Brain microvascular endothelial cell (primary cell): ENCODE measurements at regions not wholly inside any gene's neighbourhood (a gene's known extent, or its start where the extent isn't known, plus 50 kb on each side); places are given as distances from the start of the nearest gene placed in this dataset.
A peak's percentile ranks its signal among the peaks of the same experiment; 100 is the strongest.

Source experiments
- DNase-seq: peaks from one replicate; pipeline ENCODE4 v3.0.0-alpha.2; 2020
- H3K27ac ChIP-seq: fragments of 250-450 bp; sonication (Bioruptor Pico); 2 replicates; pipeline ENCODE4 v1.5.1; 2020; ENCODE audit warnings: mild to moderate bottlenecking, moderate library complexity
- H3K27me3 ChIP-seq: fragments of 250-450 bp; sonication (Bioruptor Pico); replicated peaks from 2 replicates; pipeline ENCODE4 v1.5.1; 2020; ENCODE audit warnings: mild to moderate bottlenecking
- H3K36me3 ChIP-seq: fragments of 250-450 bp; sonication (Bioruptor Pico); replicated peaks from 2 replicates; pipeline ENCODE4 v1.5.1; 2020; ENCODE audit warnings: mild to moderate bottlenecking
- H3K4me3 ChIP-seq: 2 replicates; pipeline ENCODE4 v1.5.1; 2011; ENCODE audit warnings: low read depth, mild to moderate bottlenecking, control low read depth, low read length, moderate library complexity
- CTCF ChIP-seq: IDR thresholded peaks from 2 replicates; pipeline ENCODE4 v1.5.1; 2011; ENCODE audit warnings: low read depth, mild to moderate bottlenecking, moderate library complexity, low read length, control low read depth, inconsistent platforms; ENCODE audit errors: missing control alignments
- in situ Hi-C: cut with HindIII; loops from 2 replicates; pipeline ENCODE4 v1.10.0; 2017; ENCODE audit warnings: low sequenced_read_pairs, low pct_ligation_motif_present

GRCh38 chr17:62870552-62870971, 62.4 kb upstream of the MARCHF10 start:
- no peak overlapping the region for H3K27ac ChIP-seq
- no peaks in the 10 kb centered on the region for H3K36me3 ChIP-seq
- in situ Hi-C loops = no loop called here
- no peak overlapping the region for H3K4me3 ChIP-seq
- DNase-seq = no peak
- no peaks in the 10 kb centered on the region for H3K27me3 ChIP-seq
- TF ChIP-seq CTCF = no peak

- peak overlapping the region; percentile 10 for H3K27ac ChIP-seq
- peak; percentile 96 for DNase-seq
These were observed 62.0 kb upstream of the MARCHF10 start for GRCh38 chr17:62870030-62870541.

GRCh38 chr17:62868723-62869122, 60.6 kb upstream of the MARCHF10 start:
- in situ Hi-C loops = no loop called here
- TF ChIP-seq CTCF = no peak
- Histone ChIP-seq H3K27me3 (no peaks in the 10 kb centered on the region), H3K36me3 (no peaks in the 10 kb centered on the region), H3K4me3 (no peak overlapping the region), H3K27ac (no peak overlapping the region)
- DNase-seq = no peak

More at GRCh38 chr17:62870030-62870541, 62.0 kb upstream of the MARCHF10 start:
- TF ChIP-seq CTCF = no peak
- no peaks in the 10 kb centered on the region for H3K36me3 ChIP-seq
- in situ Hi-C loops = no loop called here
- H3K27me3 ChIP-seq = no peaks in the 10 kb centered on the region
- no peak overlapping the region for H3K4me3 ChIP-seq

- in situ Hi-C loops = no loop called here
- Histone ChIP-seq H3K27me3 (no peaks in the 10 kb centered on the region), H3K4me3 (no peak overlapping the region), H3K27ac (no peak overlapping the region), H3K36me3 (no peaks in the 10 kb centered on the region)
- no peak for DNase-seq
- no peak for TF ChIP-seq CTCF
These were observed 59.9 kb upstream of the MARCHF10 start for GRCh38 chr17:62868008-62868407.

- Histone ChIP-seq H3K4me3 (no peak overlapping the region), H3K27me3 (no peaks in the 10 kb centered on the region), H3K36me3 (no peaks in the 10 kb centered on the region), H3K27ac (no peak overlapping the region)
- no peak for DNase-seq
- TF ChIP-seq CTCF = no peak
- in situ Hi-C loops = no loop called here
These were observed 59.2 kb upstream of the MARCHF10 start for GRCh38 chr17:62867303-62867702.

GRCh38 chr17:62866471-62866870, 58.4 kb upstream of the MARCHF10 start:
- Histone ChIP-seq H3K4me3 (no peak overlapping the region), H3K27ac (no peak overlapping the region), H3K27me3 (no peaks in the 10 kb centered on the region), H3K36me3 (no peaks in the 10 kb centered on the region)
- in situ Hi-C loops = no loop called here
- no peak for TF ChIP-seq CTCF
- no peak for DNase-seq
